GM12874 (cell line): ENCODE measurements at regions not wholly inside any gene's neighbourhood (a gene's known extent, or its start where the extent isn't known, plus 50 kb on each side); places are given as distances from the start of the nearest gene placed in this dataset.

Source experiments
- CTCF ChIP-seq: IDR thresholded peaks from 2 replicates; pipeline ENCODE4 v1.5.1; 2011; ENCODE audit warnings: low read depth, mild to moderate bottlenecking, control low read depth, low read length, moderate library complexity; ENCODE audit not compliant: insufficient read depth

- no peak for TF ChIP-seq CTCF
These were observed 58.3 kb upstream of the PLAC1 start for GRCh38 chrX:134716620-134717012.

GRCh38 chrX:134715930-134716619 is 57.8 kb upstream of the PLAC1 start:
- no peak for TF ChIP-seq CTCF

- no peak for TF ChIP-seq CTCF
These were observed 56.4 kb upstream of the PLAC1 start for GRCh38 chrX:134714633-134715110.

- no peak for TF ChIP-seq CTCF
These were observed 55.4 kb upstream of the PLAC1 start for GRCh38 chrX:134713618-134714107.

- TF ChIP-seq CTCF = no peak
These were observed 54.0 kb upstream of the PLAC1 start for GRCh38 chrX:134712272-134712671.

- TF ChIP-seq CTCF = no peak
These were observed 53.1 kb upstream of the PLAC1 start for GRCh38 chrX:134711135-134711921.
